ENCODE measurements at regions not wholly inside any gene's neighbourhood (a gene's known extent, or its start where the extent isn't known, plus 50 kb on each side); places are given as distances from the start of the nearest gene placed in this dataset.
A peak's percentile ranks its signal among the peaks of the same experiment; 100 is the strongest.

- TF ChIP-seq ZFX (IDR thresholded peaks at IDR 0.05; ENCODE audit: borderline replicate concordance) (no peak), CTCF (IDR thresholded peaks at IDR 0.05) (no peak)
- H3K27ac ChIP-seq, result peak overlapping the region; percentile 25
Observed at GRCh38 chr5:109485030-109485429, 75.3 kb upstream of the PJA2 start.

GRCh38 chr5:109484597-109484996, 74.8 kb upstream of the PJA2 start:
- no peak for TF ChIP-seq CTCF (IDR thresholded peaks at IDR 0.05)
- no peak for TF ChIP-seq ZFX (IDR thresholded peaks at IDR 0.05; ENCODE audit: borderline replicate concordance)
- H3K27ac ChIP-seq, result peak overlapping the region; percentile 25

GRCh38 chr5:109483395-109483971, 73.7 kb upstream of the PJA2 start:
- TF ChIP-seq ZFX (IDR thresholded peaks at IDR 0.05; ENCODE audit: borderline replicate concordance), result no peak
- no peak for TF ChIP-seq CTCF (IDR thresholded peaks at IDR 0.05)
- H3K27ac ChIP-seq, result no peak overlapping the region

GRCh38 chr5:109482748-109483147, 73.0 kb upstream of the PJA2 start:
- no peak overlapping the region for H3K27ac ChIP-seq
- no peak for TF ChIP-seq ZFX (IDR thresholded peaks at IDR 0.05; ENCODE audit: borderline replicate concordance)
- no peak for TF ChIP-seq CTCF (IDR thresholded peaks at IDR 0.05)

- peak; percentile 82 for TF ChIP-seq CTCF (IDR thresholded peaks at IDR 0.05)
- TF ChIP-seq ZFX (IDR thresholded peaks at IDR 0.05; ENCODE audit: borderline replicate concordance), result no peak
- H3K27ac ChIP-seq, result no peak overlapping the region
Observed at GRCh38 chr5:109479260-109479860, 69.6 kb upstream of the PJA2 start.

- no peak overlapping the region for H3K27ac ChIP-seq
- TF ChIP-seq CTCF (IDR thresholded peaks at IDR 0.05) (no peak), ZFX (IDR thresholded peaks at IDR 0.05; ENCODE audit: borderline replicate concordance) (no peak)
Observed at GRCh38 chr5:109478830-109479229, 69.1 kb upstream of the PJA2 start.

- TF ChIP-seq ZFX (IDR thresholded peaks at IDR 0.05; ENCODE audit: borderline replicate concordance), result no peak
- no peak for TF ChIP-seq CTCF (IDR thresholded peaks at IDR 0.05)
- no peak overlapping the region for H3K27ac ChIP-seq
Observed at GRCh38 chr5:109476292-109476691, 66.5 kb upstream of the PJA2 start.
